ENCODE measurements at regions not wholly inside any gene's neighbourhood (a gene's known extent, or its start where the extent isn't known, plus 50 kb on each side); places are given as distances from the start of the nearest gene placed in this dataset.

- no peak for DNase-seq (ENCODE audit: low read depth)
Measured at GRCh38 chr9:16343249-16344237, 526.9 kb downstream of the BNC2 start.

DNA sequence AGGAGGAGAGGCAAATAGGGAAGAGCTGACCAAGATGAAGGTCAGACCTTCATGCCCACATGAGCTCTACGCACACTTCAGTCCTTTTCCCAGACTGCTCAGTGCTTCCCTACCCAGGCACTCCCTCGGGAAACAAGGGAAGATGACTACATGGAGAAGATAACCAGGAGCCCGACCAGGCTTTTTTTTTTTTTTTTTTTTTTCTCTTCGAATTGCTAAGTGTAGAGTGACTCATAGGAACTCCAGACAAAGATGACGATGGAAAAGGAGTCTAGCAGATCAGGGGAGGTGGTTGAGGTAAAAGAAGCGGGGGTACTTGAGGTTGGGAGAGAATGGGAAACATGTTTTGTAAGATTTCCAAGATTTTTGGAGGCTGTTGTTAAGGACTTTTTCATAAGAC, 526.1 kb downstream of the BNC2 start:
- no peak for DNase-seq (ENCODE audit: low read depth)

DNA sequence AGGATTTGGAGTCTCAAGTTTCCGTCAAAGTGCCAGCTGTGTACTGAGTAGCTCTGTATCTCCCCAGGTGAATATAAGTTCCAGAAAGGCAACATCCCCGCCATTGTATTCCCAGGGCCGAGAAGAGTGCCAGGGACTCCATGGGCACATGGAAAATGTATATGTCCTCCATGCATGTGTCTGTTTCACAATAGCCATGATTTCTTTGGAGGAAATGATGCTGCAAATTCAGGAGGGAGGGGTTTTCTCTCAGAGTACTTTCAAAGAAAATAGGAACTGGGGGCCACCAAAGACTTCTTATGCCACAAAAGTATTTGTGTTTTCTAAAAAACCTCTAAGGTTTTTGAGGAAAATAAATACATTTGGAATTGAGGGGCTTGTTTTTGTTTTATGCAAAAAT, 524.6 kb downstream of the BNC2 start:
- no peak for DNase-seq (ENCODE audit: low read depth)

- DNase-seq (ENCODE audit: low read depth): no peak
Measured at GRCh38 chr9:16347886-16348285, 522.6 kb downstream of the BNC2 start.

GRCh38 chr9:16348531-16348930, 521.9 kb downstream of the BNC2 start:
- DNase-seq (ENCODE audit: low read depth): no peak

DNA sequence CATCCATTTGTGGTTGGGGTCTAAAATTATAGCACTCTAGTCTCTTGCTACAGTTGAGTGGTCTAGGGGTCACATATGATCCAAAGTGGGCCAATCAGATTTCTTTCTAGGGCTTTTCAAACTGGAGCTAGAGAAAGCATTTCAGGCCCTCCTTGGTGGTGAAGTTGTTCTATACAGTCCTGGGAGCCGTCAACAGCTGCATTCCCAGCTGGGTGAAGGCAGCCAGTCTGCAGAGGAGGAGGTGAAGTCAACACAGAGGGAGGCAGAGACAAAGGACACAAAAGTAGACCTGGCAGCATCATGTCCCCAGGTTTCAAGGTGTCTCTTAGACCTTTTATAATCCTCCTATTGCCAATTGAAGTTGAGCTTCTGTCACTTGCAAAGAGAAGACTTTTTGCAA, 518.2 kb downstream of the BNC2 start:
- no peak for DNase-seq (ENCODE audit: low read depth)

- DNase-seq (ENCODE audit: low read depth): no peak
Measured at GRCh38 chr9:16352791-16353401, 517.6 kb downstream of the BNC2 start.

DNA sequence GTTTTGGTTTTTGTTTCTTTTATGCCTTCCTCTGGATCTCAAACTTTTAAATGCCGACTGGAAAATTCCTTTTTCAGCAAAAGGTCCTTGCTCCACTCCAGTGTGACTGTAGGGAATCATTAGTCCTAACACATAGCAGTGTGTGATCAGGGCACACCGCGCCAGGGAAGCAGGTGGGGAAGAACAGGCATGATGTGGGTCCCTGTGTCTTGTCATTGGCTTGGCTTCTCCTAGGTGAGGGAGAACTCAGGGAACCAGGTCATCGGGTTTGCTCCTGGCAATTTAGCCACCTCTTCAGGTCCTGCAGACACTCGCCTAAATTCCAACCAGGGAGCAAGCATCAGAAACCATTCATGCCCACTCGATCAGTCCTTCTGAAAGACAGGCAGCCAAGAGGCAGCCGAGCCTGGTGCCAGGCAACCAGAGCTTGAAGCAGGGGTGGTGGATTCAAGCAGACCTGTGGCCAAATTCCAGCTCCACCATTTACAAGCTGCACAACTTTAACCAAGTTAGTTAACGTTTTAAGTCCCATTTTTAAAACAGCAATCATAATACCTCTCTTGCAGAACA, 514.2 kb downstream of the BNC2 start:
- no peak for DNase-seq (ENCODE audit: low read depth)

DNA sequence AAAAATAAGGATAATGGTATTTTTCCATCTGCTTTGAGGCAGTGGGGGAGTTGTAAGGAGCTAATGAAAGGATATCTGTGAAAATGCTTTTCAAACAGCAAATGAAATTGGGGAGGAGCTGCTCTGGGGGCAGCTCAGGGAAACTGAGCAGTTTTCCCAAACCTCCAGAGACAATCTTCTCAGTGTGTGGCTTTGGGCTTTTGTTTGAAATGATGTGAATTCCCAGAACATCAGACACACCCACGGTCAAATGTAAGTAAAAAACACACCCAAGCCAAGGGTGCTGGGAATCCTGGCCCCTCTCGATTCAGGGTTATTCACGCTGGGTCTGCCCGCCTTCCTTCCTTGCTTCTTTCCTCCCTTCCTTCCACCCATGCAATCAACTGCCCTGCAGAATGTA, 512.6 kb downstream of the BNC2 start:
- DNase-seq (ENCODE audit: low read depth): no peak

- DNase-seq (ENCODE audit: low read depth): no peak
Measured at GRCh38 chr9:16358751-16359150, 511.7 kb downstream of the BNC2 start.

All from stimulated activated CD8-positive, alpha-beta memory T cell treated with anti-CD3 and anti-CD28 coated beads, Interleukin-15, amount 100 ng/mL, for 1 hour (primary cell).